GM12878 (cell line): ENCODE measurements at regions not wholly inside any gene's neighbourhood (a gene's known extent, or its start where the extent isn't known, plus 50 kb on each side); places are given as distances from the start of the nearest gene placed in this dataset.

Source experiments
- ATF2 ChIP-seq: IDR thresholded peaks from 2 replicates; pipeline ENCODE4 v1.6.1; 2012; ENCODE audit warnings: low read length, inconsistent platforms
- ATF3 ChIP-seq: IDR thresholded peaks from 2 replicates; pipeline ENCODE4 v1.6.1; 2011; ENCODE audit warnings: low read depth, mild to moderate bottlenecking, low read length, moderate library complexity, borderline replicate concordance; ENCODE audit errors: extremely low read depth
- CBFB ChIP-seq: IDR thresholded peaks from 2 replicates; pipeline ENCODE4 v1.6.1; 2016; ENCODE audit warnings: antibody characterized with exemption, low read depth
- CBX5 ChIP-seq: sonication (generic); IDR thresholded peaks from 2 replicates; pipeline ENCODE4 v1.6.1; 2016; ENCODE audit warnings: low read depth, moderate library complexity, mild to moderate bottlenecking, inconsistent platforms
- CREB1 ChIP-seq: IDR thresholded peaks from 2 replicates; pipeline ENCODE4 v1.6.1; 2012; ENCODE audit warnings: low read depth, mild to moderate bottlenecking, inconsistent platforms
- CREM ChIP-seq: IDR thresholded peaks from 2 replicates; pipeline ENCODE4 v1.6.1; 2014; ENCODE audit warnings: antibody characterized with exemption, low read depth
- ESRRA ChIP-seq: IDR thresholded peaks from 2 replicates; pipeline ENCODE4 v1.6.1; 2012; ENCODE audit warnings: mild to moderate bottlenecking, low read length, improper control_type of control experiment
- IRF5 ChIP-seq: fragments of 450-650 bp; IDR thresholded peaks from 2 replicates; pipeline ENCODE4 v1.6.1; 2017; ENCODE audit warnings: borderline replicate concordance
- JUND ChIP-seq: IDR thresholded peaks from 2 replicates; pipeline ENCODE4 v1.6.1; 2012; ENCODE audit warnings: low read depth, mild to moderate bottlenecking, low read length, improper control_type of control experiment, moderate library complexity
- MYB ChIP-seq: fragments of 150-350 bp; IDR thresholded peaks from 2 replicates; pipeline ENCODE4 v1.6.1; 2014; ENCODE audit warnings: mild to moderate bottlenecking, low read depth, low read length, borderline replicate concordance
- NR2F1 ChIP-seq: fragments of 450-650 bp; conservative IDR thresholded peaks from 2 replicates; pipeline ENCODE4 v1.6.1; 2017; ENCODE audit warnings: mild to moderate bottlenecking
- POU2F2 ChIP-seq: IDR thresholded peaks from 3 replicates; pipeline ENCODE4 v1.6.1; 2011; ENCODE audit warnings: low read depth, mild to moderate bottlenecking, low read length, borderline replicate concordance
- SUZ12 ChIP-seq: fragments of 200-600 bp; sonication (generic); IDR thresholded peaks from one replicate; pipeline ENCODE4 v1.6.1; 2018; ENCODE audit warnings: antibody characterized with exemption, mild to moderate bottlenecking; ENCODE audit not compliant: unreplicated experiment
- TCF3 ChIP-seq: IDR thresholded peaks from 2 replicates; pipeline ENCODE4 v1.6.1; 2012; ENCODE audit warnings: low read depth, mild to moderate bottlenecking, low read length, borderline replicate concordance; ENCODE audit not compliant: insufficient read depth
- WRNIP1 ChIP-seq: IDR thresholded peaks from 2 replicates; pipeline ENCODE4 v1.6.1; 2011; ENCODE audit warnings: low read depth, low read length, improper control_type of control experiment, borderline replicate concordance
- YBX1 ChIP-seq: fragments of 450-650 bp; IDR thresholded peaks from 2 replicates; pipeline ENCODE4 v1.6.1; 2016; ENCODE audit warnings: antibody characterized with exemption
- ZNF217 ChIP-seq: fragments of 450-650 bp; IDR thresholded peaks from 2 replicates; pipeline ENCODE4 v1.6.1; 2017; ENCODE audit warnings: antibody characterized with exemption, mild to moderate bottlenecking
- TF ChIP-seq, protein P1 (sequence below): fragments of 450-650 bp; formaldehyde crosslinking; IDR thresholded peaks from 2 replicates; pipeline ENCODE4 v1.5.0; 2022; ENCODE audit warnings: mild to moderate bottlenecking, missing genetic modification characterization
- TF ChIP-seq, protein P2 (sequence below): fragments of 450-650 bp; IDR thresholded peaks from 2 replicates; pipeline ENCODE4 v1.6.1; 2017; ENCODE audit warnings: mild to moderate bottlenecking
- TF ChIP-seq, protein P3 (sequence below): IDR thresholded peaks from 2 replicates; pipeline ENCODE4 v1.6.1; 2011; ENCODE audit warnings: low read depth, low read length, improper control_type of control experiment, borderline replicate concordance
- TF ChIP-seq, protein P4 (sequence below): IDR thresholded peaks from 2 replicates; pipeline ENCODE4 v1.6.1; 2012; ENCODE audit warnings: low read depth, low read length, improper control_type of control experiment

DNA sequence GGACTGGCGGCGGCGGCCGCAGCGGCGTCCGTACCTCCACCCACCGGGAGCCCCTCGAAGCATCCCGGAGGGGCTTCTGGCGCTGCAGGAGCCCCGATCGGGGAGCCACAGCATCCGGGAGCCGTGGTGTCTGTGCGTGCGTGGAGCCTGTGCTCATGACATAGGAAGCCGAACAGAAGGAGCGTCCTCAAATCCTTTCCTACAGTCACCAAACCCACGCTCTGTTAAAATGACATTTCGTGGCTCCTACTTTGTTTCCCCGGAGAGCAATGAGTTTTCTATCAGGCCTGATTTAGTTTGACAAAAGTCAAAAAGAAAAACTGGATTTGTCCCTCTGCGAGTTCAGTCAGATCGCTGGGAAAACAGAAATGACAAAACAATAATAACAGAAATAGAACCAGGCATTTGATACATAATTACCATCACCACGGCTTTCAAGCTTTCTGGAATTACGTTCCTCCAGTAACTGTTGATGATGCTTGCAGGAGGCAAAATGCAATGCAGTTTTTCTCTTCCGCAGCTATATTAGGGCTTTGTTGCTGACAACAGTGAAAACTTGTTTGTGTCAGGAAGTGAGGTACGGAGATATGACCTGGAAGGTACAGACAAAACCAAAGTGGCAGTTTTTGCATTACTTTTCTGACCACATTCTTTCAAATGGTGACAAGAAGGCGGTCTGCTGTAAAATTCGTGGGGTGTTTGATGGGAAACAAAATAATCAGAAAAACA is 219.3 kb upstream of the MKLN1 start (continued):
- TF ChIP-seq, protein P1, sequence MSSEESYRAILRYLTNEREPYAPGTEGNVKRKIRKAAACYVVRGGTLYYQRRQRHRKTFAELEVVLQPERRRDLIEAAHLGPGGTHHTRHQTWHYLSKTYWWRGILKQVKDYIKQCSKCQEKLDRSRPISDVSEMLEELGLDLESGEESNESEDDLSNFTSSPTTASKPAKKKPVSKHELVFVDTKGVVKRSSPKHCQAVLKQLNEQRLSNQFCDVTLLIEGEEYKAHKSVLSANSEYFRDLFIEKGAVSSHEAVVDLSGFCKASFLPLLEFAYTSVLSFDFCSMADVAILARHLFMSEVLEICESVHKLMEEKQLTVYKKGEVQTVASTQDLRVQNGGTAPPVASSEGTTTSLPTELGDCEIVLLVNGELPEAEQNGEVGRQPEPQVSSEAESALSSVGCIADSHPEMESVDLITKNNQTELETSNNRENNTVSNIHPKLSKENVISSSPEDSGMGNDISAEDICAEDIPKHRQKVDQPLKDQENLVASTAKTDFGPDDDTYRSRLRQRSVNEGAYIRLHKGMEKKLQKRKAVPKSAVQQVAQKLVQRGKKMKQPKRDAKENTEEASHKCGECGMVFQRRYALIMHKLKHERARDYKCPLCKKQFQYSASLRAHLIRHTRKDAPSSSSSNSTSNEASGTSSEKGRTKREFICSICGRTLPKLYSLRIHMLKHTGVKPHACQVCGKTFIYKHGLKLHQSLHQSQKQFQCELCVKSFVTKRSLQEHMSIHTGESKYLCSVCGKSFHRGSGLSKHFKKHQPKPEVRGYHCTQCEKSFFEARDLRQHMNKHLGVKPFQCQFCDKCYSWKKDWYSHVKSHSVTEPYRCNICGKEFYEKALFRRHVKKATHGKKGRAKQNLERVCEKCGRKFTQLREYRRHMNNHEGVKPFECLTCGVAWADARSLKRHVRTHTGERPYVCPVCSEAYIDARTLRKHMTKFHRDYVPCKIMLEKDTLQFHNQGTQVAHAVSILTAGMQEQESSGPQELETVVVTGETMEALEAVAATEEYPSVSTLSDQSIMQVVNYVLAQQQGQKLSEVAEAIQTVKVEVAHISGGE (CRISPR knock-in tag): no peak
- TF ChIP-seq POU2F2: peak; percentile 9; the same call in 1 of the 3 replicates
- peak; percentile 26; the same call in 1 of the 2 replicates for TF ChIP-seq CREB1
- no peak for TF ChIP-seq ESRRA
- TF ChIP-seq, protein P2, sequence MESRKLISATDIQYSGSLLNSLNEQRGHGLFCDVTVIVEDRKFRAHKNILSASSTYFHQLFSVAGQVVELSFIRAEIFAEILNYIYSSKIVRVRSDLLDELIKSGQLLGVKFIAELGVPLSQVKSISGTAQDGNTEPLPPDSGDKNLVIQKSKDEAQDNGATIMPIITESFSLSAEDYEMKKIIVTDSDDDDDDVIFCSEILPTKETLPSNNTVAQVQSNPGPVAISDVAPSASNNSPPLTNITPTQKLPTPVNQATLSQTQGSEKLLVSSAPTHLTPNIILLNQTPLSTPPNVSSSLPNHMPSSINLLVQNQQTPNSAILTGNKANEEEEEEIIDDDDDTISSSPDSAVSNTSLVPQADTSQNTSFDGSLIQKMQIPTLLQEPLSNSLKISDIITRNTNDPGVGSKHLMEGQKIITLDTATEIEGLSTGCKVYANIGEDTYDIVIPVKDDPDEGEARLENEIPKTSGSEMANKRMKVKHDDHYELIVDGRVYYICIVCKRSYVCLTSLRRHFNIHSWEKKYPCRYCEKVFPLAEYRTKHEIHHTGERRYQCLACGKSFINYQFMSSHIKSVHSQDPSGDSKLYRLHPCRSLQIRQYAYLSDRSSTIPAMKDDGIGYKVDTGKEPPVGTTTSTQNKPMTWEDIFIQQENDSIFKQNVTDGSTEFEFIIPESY: no peak
- TF ChIP-seq, protein P3, sequence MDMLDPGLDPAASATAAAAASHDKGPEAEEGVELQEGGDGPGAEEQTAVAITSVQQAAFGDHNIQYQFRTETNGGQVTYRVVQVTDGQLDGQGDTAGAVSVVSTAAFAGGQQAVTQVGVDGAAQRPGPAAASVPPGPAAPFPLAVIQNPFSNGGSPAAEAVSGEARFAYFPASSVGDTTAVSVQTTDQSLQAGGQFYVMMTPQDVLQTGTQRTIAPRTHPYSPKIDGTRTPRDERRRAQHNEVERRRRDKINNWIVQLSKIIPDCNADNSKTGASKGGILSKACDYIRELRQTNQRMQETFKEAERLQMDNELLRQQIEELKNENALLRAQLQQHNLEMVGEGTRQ: no peak
- TF ChIP-seq ZNF217: no peak
- no peak; the same call in 1 of the 2 replicates for TF ChIP-seq CBFB
- TF ChIP-seq JUND: no peak
- TF ChIP-seq WRNIP1: no peak
- TF ChIP-seq CREM: peak; percentile 60; the same call in 1 of the 2 replicates
- no peak for TF ChIP-seq CBX5
- TF ChIP-seq ATF3: no peak
- no peak for TF ChIP-seq YBX1
- no peak for TF ChIP-seq SUZ12
- peak; percentile 21; the same call in 1 of the 2 replicates for TF ChIP-seq ATF2
- TF ChIP-seq IRF5: no peak
- TF ChIP-seq MYB: no peak
- no peak for TF ChIP-seq TCF3
- peak; percentile 59; the same call in 1 of the 2 replicates for TF ChIP-seq NR2F1
- TF ChIP-seq, protein P4, sequence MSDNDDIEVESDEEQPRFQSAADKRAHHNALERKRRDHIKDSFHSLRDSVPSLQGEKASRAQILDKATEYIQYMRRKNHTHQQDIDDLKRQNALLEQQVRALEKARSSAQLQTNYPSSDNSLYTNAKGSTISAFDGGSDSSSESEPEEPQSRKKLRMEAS: no peak
